Astrocyte of the cerebellum (primary cell): ENCODE measurements at regions not wholly inside any gene's neighbourhood (a gene's known extent, or its start where the extent isn't known, plus 50 kb on each side); places are given as distances from the start of the nearest gene placed in this dataset.

Experiments
- DNase-seq: peaks from one replicate; pipeline ENCODE4 v3.0.0-alpha.2; 2011; ENCODE audit warnings: low read depth
- H3K4me3 ChIP-seq: 2 replicates; pipeline ENCODE4 v1.5.1; 2011; ENCODE audit warnings: mild to moderate bottlenecking, low read depth, low read length, moderate library complexity
- CTCF ChIP-seq: IDR thresholded peaks from 2 replicates; pipeline ENCODE4 v1.5.1; 2012; ENCODE audit warnings: low read length, low read depth, moderate library complexity, mild to moderate bottlenecking; ENCODE audit errors: missing control alignments
- in situ Hi-C: cut with HindIII; loops from 2 replicates; pipeline ENCODE4 v1.10.0; 2017; ENCODE audit warnings: low sequenced_read_pairs

DNA sequence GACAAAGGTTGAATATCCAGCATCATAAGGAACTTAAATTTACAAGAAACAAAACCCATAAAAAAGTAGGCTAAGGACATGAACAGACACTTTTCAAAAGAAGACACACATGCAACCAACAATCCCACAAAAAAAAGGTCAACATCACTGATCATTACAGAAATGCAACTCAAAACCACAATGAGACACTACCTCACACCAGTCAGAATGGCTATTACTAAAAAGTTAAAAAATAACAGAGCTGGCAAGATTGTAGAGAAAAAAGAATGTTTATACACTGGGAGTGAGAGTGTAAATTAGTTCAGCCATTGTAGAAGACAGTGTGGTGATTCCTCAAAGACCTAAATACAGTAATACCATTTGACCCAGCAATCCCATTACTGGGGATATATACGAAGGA, 474.7 kb downstream of the TRIML1 start:
- no peak for DNase-seq
- no peak overlapping the region for H3K4me3 ChIP-seq
- no peak for TF ChIP-seq CTCF
- in situ Hi-C loops, result no loop called here

DNA sequence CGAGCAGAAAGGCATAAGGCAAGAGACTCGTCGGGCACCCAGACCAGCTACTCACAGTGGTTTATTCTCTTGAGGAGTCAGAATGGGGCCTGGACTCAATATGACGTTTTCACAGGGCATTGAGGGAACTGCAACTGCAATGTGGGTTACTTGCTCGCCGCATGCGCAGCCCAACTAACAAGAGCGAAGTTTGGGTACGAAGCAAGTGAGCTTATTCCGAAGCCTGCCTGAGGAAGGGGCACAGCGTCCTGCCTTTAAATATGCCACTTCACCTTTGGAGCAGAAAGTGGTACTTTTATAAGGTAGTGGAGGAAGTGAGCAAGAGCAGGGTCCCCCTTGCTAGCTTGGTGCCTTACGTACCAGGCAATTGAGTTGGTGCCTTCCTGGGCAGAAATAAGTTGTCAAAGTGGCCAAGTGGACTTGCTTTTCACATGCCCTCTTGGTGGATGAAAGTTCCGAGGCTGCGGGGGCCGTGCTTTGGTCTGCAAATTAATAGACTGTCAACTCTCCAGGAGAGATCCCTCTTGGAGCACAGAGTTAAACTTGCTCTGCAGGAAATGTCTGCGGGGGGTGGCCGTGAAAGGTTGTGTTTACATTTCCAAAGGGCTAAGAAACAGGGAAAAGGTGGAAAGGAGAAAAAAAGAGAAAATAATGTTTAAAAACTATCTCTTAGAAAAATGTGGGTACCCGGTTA, 480.4 kb downstream of the TRIML1 start:
- in situ Hi-C loops, result no loop called here
- no peak for DNase-seq
- H3K4me3 ChIP-seq, result no peak overlapping the region
- TF ChIP-seq CTCF, result no peak

GRCh38 chr4:188620608-188621007, 481.4 kb downstream of the TRIML1 start:
- in situ Hi-C loops, result no loop called here
- TF ChIP-seq CTCF, result no peak
- no peak overlapping the region for H3K4me3 ChIP-seq
- DNase-seq, result no peak

DNA sequence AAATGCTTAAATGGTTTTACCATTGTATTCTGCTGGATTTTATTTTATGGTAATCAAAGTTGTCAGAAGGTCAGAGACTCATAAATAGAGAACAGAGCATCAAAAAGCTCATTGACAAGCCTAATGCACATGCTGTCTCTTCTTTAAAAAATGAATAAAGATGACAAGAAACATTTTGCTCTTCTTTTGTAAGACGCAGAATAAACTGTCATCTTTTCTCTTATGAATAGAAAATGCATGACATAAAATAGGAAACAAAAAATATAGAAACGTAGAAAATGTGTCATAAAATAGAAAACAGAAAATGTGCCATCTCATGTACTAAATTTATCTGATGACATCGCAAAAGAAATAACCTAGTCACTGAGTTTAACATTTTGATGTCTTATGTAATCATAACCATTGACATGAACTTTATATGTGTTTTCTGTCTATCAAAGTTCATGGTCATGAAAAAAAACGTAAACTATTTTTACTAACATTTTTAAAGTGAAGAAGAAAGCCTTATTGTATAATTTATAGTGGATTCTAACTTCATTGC, 484.1 kb downstream of the TRIML1 start:
- no peak for DNase-seq
- in situ Hi-C loops, result no loop called here
- H3K4me3 ChIP-seq, result no peak overlapping the region
- no peak for TF ChIP-seq CTCF

DNA sequence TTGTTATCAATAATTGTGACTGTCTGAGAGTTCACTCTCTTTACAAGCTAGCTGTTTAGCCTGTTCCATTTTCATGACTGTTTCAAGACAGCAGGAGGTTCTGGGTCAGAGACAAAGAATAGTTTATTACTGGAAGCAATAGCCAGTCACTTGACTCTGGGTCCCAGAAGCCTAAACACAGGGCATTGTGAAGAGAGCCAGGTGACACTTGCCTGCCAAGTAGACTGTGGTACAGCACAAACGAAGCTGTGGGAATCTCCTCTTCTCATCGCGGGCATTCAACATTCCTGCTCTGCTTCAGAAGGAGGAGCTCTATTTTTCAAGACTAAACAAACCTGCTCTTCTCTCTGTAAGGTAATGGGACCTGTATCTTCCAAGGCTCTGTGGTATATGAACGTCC, 485.1 kb downstream of the TRIML1 start:
- in situ Hi-C loops, result no loop called here
- no peak for DNase-seq
- TF ChIP-seq CTCF, result no peak
- H3K4me3 ChIP-seq, result no peak overlapping the region

DNA sequence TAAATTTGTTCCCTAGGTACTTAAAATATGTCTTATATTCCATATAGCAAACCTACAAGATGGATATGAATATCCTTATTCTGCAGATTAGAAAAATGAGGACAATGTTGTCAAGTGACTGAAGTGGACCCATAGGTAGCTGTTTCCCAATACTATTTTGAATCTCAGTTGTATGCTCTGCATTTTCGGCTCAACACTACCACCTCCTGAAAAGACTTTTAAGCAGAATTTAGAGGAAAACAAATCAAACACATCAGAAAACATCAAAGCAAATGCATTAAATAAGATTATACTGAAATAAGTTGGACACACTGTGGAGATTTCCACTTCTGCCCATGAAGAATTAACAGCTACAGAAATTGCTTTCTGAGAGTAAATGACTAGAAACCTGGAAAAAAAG, 488.7 kb downstream of the TRIML1 start:
- TF ChIP-seq CTCF, result no peak
- in situ Hi-C loops, result no loop called here
- H3K4me3 ChIP-seq, result no peak overlapping the region
- no peak for DNase-seq
